ENCODE measurements at regions not wholly inside any gene's neighbourhood (a gene's known extent, or its start where the extent isn't known, plus 50 kb on each side); places are given as distances from the start of the nearest gene placed in this dataset.

DNA sequence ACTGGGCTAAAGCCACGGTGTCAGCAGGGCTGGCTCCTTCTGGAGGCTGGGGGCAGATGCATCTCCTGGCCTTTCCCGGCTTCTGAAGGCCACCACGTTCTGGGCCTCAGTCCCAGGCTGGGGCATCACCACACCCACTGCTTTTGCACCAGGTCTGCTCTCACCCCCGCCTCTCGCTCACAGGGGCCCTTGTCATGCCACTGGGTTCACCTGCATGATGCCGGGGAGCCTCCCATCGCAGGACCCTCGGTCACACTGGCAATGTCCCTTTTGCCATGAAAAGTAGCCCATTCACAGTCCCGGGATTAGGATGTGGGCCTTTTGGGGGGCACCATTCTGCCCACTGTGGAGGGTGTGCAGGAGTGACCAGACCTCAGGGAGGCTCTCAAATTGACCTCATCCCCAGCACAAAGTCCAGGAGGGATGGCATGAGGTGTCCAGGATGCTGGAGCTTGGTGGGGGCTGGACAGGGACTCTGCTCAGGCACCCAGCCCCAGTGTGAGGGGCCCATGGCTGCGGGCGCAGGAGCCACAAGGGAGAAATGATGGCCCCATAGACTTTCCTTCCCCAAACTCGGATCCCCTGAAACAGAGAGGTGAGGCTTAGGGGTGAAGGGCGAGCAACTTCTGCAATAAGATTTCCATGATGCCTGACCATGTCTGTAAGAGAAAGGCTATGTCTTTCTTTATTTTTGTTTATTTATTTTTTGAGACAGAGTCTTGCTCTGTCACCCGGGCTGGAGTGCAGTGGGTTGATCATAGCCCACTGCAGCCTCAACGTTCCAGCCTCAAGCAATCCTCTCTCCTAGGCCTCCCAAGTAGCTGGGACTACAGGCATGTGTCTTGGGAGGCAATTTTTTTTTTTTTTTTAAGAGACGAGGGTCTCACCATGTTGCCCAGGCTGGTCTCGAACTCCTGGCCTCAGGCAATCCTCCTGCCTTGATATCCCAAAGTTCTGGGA, 189.1 kb downstream of the GOLGA6L6 start:
- Histone ChIP-seq H3K79me2 (ENCODE audit: insufficient read depth, low read length) (no peaks in the 10 kb centered on the region), H2AFZ (ENCODE audit: low read depth, low read length) (no peak overlapping the region), H3K27ac (ENCODE audit: low read length) (no peak overlapping the region), H3K36me3 (ENCODE audit: insufficient read depth, low read length) (no peaks in the 10 kb centered on the region), H3K4me3 (ENCODE audit: low read depth in 1 of 2, low read length in 2 of 2) (no peak overlapping the region), H3K4me1 (ENCODE audit: insufficient read depth, low read length) (peaks cover 11% of the 10 kb centered on the region), H3K4me2 (ENCODE audit: insufficient read depth, low read length) (no peak overlapping the region), H3K9ac (ENCODE audit: low read depth, low read length) (no peak overlapping the region), H3K27me3 (ENCODE audit: insufficient read depth, low read length, poor library complexity) (no peaks in the 10 kb centered on the region), H4K20me1 (ENCODE audit: insufficient read depth, low read length) (no peaks in the 10 kb centered on the region), H3K9me3 (ENCODE audit: insufficient read depth, low read length, severe bottlenecking) (no peaks in the 10 kb centered on the region)
- TF ChIP-seq EZH2 (IDR thresholded peaks at IDR 0.05; ENCODE audit: borderline replicate concordance, low read depth, low read length, severe bottlenecking) = no peak
- TF ChIP-seq CTCF (IDR thresholded peaks at IDR 0.05; ENCODE audit: borderline replicate concordance, extremely low read depth, low read length, poor library complexity, severe bottlenecking) = no peak
- DNase-seq (peak; percentile 4), ATAC-seq (ENCODE audit: insufficient read depth, low read depth) (no peak)

GRCh38 chr15:20351448-20351971, 190.1 kb downstream of the GOLGA6L6 start:
- Histone ChIP-seq H3K79me2 (ENCODE audit: insufficient read depth, low read length) (no peaks in the 10 kb centered on the region), H3K4me3 (ENCODE audit: low read depth in 1 of 2, low read length in 2 of 2) (no peak overlapping the region), H3K27me3 (ENCODE audit: insufficient read depth, low read length, poor library complexity) (no peaks in the 10 kb centered on the region), H3K4me1 (ENCODE audit: insufficient read depth, low read length) (peaks cover 5% of the 10 kb centered on the region), H3K9me3 (ENCODE audit: insufficient read depth, low read length, severe bottlenecking) (no peaks in the 10 kb centered on the region), H3K4me2 (ENCODE audit: insufficient read depth, low read length) (no peak overlapping the region), H2AFZ (ENCODE audit: low read depth, low read length) (no peak overlapping the region), H3K27ac (ENCODE audit: low read length) (no peak overlapping the region), H4K20me1 (ENCODE audit: insufficient read depth, low read length) (no peaks in the 10 kb centered on the region), H3K9ac (ENCODE audit: low read depth, low read length) (no peak overlapping the region), H3K36me3 (ENCODE audit: insufficient read depth, low read length) (no peaks in the 10 kb centered on the region)
- ATAC-seq (ENCODE audit: insufficient read depth, low read depth) (no peak), DNase-seq (no peak)
- no peak for TF ChIP-seq EZH2 (IDR thresholded peaks at IDR 0.05; ENCODE audit: borderline replicate concordance, low read depth, low read length, severe bottlenecking)
- no peak for TF ChIP-seq CTCF (IDR thresholded peaks at IDR 0.05; ENCODE audit: borderline replicate concordance, extremely low read depth, low read length, poor library complexity, severe bottlenecking)

DNA sequence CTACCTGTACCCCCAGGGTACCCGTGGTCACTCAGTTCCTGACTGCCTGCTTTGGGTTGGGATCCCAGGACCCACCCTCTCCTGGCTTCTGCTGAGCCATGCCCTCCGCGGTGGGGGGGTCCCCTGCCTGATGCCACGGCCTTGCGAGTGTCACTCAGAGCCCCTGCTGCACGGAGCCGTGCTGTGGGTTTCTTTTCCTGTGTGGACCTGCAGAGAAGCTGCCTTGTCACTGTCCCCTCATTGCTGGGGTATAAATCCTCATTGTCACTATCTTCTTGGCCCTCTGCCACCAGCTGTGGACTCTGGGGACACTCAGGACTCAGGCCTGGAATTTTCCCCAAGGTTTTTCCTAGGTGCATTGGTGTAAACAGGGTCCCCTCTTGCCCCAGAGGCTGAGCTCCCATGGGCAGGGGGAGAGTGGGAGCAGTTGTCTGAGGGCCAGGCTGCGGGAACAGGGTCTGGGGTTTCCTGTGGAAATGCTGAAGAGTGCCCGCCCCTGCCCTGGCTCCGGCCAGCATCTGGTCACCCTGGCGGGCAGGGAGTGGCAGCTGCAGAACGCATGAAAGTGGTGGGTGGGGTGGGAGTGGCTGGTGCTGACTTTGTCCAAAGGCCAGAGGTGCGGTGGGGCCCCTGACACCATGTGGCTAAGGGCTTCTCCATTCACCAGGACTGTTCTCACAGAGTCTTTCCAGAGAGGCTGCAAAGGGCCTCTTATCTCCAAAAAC, 191.7 kb downstream of the GOLGA6L6 start:
- no peaks in the 10 kb centered on the region for H3K36me3 ChIP-seq (ENCODE audit: insufficient read depth, low read length)

More for the DNA sequence above, 191.7 kb downstream of the GOLGA6L6 start:
- no peaks in the 10 kb centered on the region for H4K20me1 ChIP-seq (ENCODE audit: insufficient read depth, low read length)
- H3K4me3 ChIP-seq (ENCODE audit: low read depth in 1 of 2, low read length in 2 of 2) = no peak overlapping the region
- no peaks in the 10 kb centered on the region for H3K9me3 ChIP-seq (ENCODE audit: insufficient read depth, low read length, severe bottlenecking)
- H3K27ac ChIP-seq (ENCODE audit: low read length) = no peak overlapping the region
- H3K79me2 ChIP-seq (ENCODE audit: insufficient read depth, low read length) = no peaks in the 10 kb centered on the region
- no peak overlapping the region for H2AFZ ChIP-seq (ENCODE audit: low read depth, low read length)
- H3K27me3 ChIP-seq (ENCODE audit: insufficient read depth, low read length, poor library complexity) = no peaks in the 10 kb centered on the region
- no peaks in the 10 kb centered on the region for H3K4me1 ChIP-seq (ENCODE audit: insufficient read depth, low read length)
- no peak overlapping the region for H3K9ac ChIP-seq (ENCODE audit: low read depth, low read length)
- no peak for ATAC-seq (ENCODE audit: insufficient read depth, low read depth)
- H3K4me2 ChIP-seq (ENCODE audit: insufficient read depth, low read length) = no peak overlapping the region
- TF ChIP-seq CTCF (IDR thresholded peaks at IDR 0.05; ENCODE audit: borderline replicate concordance, extremely low read depth, low read length, poor library complexity, severe bottlenecking) (no peak), EZH2 (IDR thresholded peaks at IDR 0.05; ENCODE audit: borderline replicate concordance, low read depth, low read length, severe bottlenecking) (no peak)
- peak; percentile 5 for DNase-seq

Measured in DND-41 (cell line).